HEK293T (cell line): ENCODE measurements at regions not wholly inside any gene's neighbourhood (a gene's known extent, or its start where the extent isn't known, plus 50 kb on each side); places are given as distances from the start of the nearest gene placed in this dataset.

Experiments
- ARNT ChIP-seq: fragments of 450-650 bp; IDR thresholded peaks from 2 replicates; pipeline ENCODE4 v1.6.1; 2017; ENCODE audit warnings: mild to moderate bottlenecking
- BHLHE40 ChIP-seq: fragments of 450-650 bp; IDR thresholded peaks from 2 replicates; pipeline ENCODE4 v1.6.1; 2016; ENCODE audit warnings: mild to moderate bottlenecking, moderate library complexity, borderline replicate concordance
- CTBP1 ChIP-seq: fragments of 450-650 bp; IDR thresholded peaks from 2 replicates; pipeline ENCODE4 v1.6.1; 2016; ENCODE audit warnings: borderline replicate concordance
- ELF4 ChIP-seq: fragments of 450-650 bp; IDR thresholded peaks from 2 replicates; pipeline ENCODE4 v1.6.1; 2017; ENCODE audit warnings: antibody characterized with exemption
- FOXA1 ChIP-seq: fragments of 450-650 bp; IDR thresholded peaks from 2 replicates; pipeline ENCODE4 v1.6.1; 2016; ENCODE audit warnings: mild to moderate bottlenecking
- FOXK2 ChIP-seq: fragments of 450-650 bp; IDR thresholded peaks from 2 replicates; pipeline ENCODE4 v1.6.1; 2016; ENCODE audit warnings: mild to moderate bottlenecking
- FOXM1 ChIP-seq: fragments of 450-650 bp; IDR thresholded peaks from 2 replicates; pipeline ENCODE4 v1.6.1; 2017; ENCODE audit warnings: mild to moderate bottlenecking, borderline replicate concordance
- HDGF ChIP-seq: fragments of 450-650 bp; IDR thresholded peaks from 2 replicates; pipeline ENCODE4 v1.6.1; 2017; ENCODE audit warnings: antibody characterized with exemption, borderline replicate concordance
- L3MBTL2 ChIP-seq: fragments of 450-650 bp; conservative IDR thresholded peaks from 2 replicates; pipeline ENCODE4 v1.6.1; 2016; ENCODE audit warnings: mild to moderate bottlenecking
- SP1 ChIP-seq: fragments of 450-650 bp; IDR thresholded peaks from 2 replicates; pipeline ENCODE4 v1.6.1; 2017
- SUZ12 ChIP-seq: fragments of 450-650 bp; IDR thresholded peaks from 2 replicates; pipeline ENCODE4 v1.6.1; 2016; ENCODE audit warnings: mild to moderate bottlenecking
- ZNF384 ChIP-seq: fragments of 450-650 bp; IDR thresholded peaks from 2 replicates; pipeline ENCODE4 v1.6.1; 2016
- TF ChIP-seq, protein P1 (sequence below): fragments of 450-650 bp; IDR thresholded peaks from 2 replicates; pipeline ENCODE4 v1.6.1; 2016

DNA sequence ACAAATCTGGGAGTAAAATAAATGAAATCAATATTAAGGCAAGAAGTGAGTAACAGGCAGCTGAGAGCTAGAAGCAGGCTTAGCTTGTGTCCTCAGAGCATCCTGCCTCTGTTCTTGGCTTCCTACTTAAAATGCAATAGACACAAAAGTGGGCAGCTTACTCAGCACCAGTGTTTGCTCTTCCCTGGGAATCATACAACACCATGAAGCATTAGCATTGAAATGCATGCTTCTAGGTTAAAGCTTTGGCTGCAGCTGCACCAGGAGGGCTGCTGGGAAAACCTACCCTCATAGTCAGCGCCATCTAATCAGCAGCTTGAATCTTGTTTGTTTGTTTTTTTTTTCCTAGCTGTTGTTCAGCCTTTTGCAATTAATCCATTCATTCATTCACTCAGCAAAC, 104.2 kb upstream of the VWC2 start:
- TF ChIP-seq BHLHE40 = no peak
- no peak for TF ChIP-seq HDGF
- no peak for TF ChIP-seq FOXK2
- no peak for TF ChIP-seq ARNT
- no peak for TF ChIP-seq ZNF384
- no peak for TF ChIP-seq FOXM1
- TF ChIP-seq, protein P1, sequence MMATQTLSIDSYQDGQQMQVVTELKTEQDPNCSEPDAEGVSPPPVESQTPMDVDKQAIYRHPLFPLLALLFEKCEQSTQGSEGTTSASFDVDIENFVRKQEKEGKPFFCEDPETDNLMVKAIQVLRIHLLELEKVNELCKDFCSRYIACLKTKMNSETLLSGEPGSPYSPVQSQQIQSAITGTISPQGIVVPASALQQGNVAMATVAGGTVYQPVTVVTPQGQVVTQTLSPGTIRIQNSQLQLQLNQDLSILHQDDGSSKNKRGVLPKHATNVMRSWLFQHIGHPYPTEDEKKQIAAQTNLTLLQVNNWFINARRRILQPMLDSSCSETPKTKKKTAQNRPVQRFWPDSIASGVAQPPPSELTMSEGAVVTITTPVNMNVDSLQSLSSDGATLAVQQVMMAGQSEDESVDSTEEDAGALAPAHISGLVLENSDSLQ = no peak
- TF ChIP-seq SUZ12 = no peak
- no peak for TF ChIP-seq L3MBTL2
- no peak for TF ChIP-seq FOXA1
- TF ChIP-seq CTBP1 = no peak
- TF ChIP-seq SP1 = no peak
- no peak for TF ChIP-seq ELF4
